AG09309 (cell line): ENCODE measurements at regions not wholly inside any gene's neighbourhood (a gene's known extent, or its start where the extent isn't known, plus 50 kb on each side); places are given as distances from the start of the nearest gene placed in this dataset.
"Not testable (repeated sequence)": the region's sequence is repeated elsewhere in the genome, so short reads cannot be mapped to it uniquely, and the experiment has no call there.

Source experiments
- DNase-seq: peaks from one replicate; pipeline ENCODE4 v3.0.0-alpha.2; 2010; ENCODE audit warnings: low read depth
- H3K4me3 ChIP-seq: 2 replicates; pipeline ENCODE4 v1.5.1; 2011; ENCODE audit warnings: mild to moderate bottlenecking, low read depth, low read length, moderate library complexity; ENCODE audit not compliant: control insufficient read depth
- CTCF ChIP-seq: IDR thresholded peaks from 2 replicates; pipeline ENCODE4 v1.5.1; 2011; ENCODE audit warnings: mild to moderate bottlenecking, low read depth, low read length, inconsistent platforms; ENCODE audit not compliant: insufficient read depth, control insufficient read depth; ENCODE audit errors: missing control alignments

GRCh38 chr3:26114851-26115250 is 325.0 kb downstream of the OXSM start:
- no peak overlapping the region for H3K4me3 ChIP-seq
- no peak for TF ChIP-seq CTCF
- DNase-seq, result no peak

GRCh38 chr3:26118165-26118564 is 328.3 kb downstream of the OXSM start:
- no peak overlapping the region for H3K4me3 ChIP-seq
- TF ChIP-seq CTCF, result no peak
- no peak for DNase-seq

- no peak for DNase-seq
- no peak for TF ChIP-seq CTCF
- H3K4me3 ChIP-seq, result no peak overlapping the region
These were observed 343.1 kb downstream of the OXSM start for GRCh38 chr3:26132942-26133341.

GRCh38 chr3:26141296-26141695 is 351.4 kb downstream of the OXSM start:
- H3K4me3 ChIP-seq, result no peak overlapping the region
- TF ChIP-seq CTCF, result no peak
- no peak for DNase-seq

GRCh38 chr3:26145769-26146168 is 355.9 kb downstream of the OXSM start:
- no peak for DNase-seq
- H3K4me3 ChIP-seq, result no peak overlapping the region
- no peak for TF ChIP-seq CTCF

- not testable (repeated sequence) for H3K4me3 ChIP-seq, DNase-seq
These were observed 367.5 kb downstream of the OXSM start for GRCh38 chr3:26157428-26157827.

- TF ChIP-seq CTCF, result no peak
- DNase-seq, result no peak
- no peak overlapping the region for H3K4me3 ChIP-seq
These were observed 381.1 kb downstream of the OXSM start for GRCh38 chr3:26171006-26171405.
